OCI-LY3 (cell line): ENCODE measurements at regions not wholly inside any gene's neighbourhood (a gene's known extent, or its start where the extent isn't known, plus 50 kb on each side); places are given as distances from the start of the nearest gene placed in this dataset.

Experiments used
- H2AFZ ChIP-seq: fragments of 200-600, 300-600 bp; shearing (Covaris generic); 2 replicates; pipeline ENCODE4 v1.6.0; 2014; ENCODE audit warnings: antibody characterized with exemption, low read depth, low read length
- H3K27ac ChIP-seq: fragments of 200-600, 300-600 bp; sonication (generic); 2 replicates; pipeline ENCODE4 v1.5.1; 2014; ENCODE audit warnings: mild to moderate bottlenecking, low read length, moderate library complexity, mixed read lengths
- H3K27me3 ChIP-seq: fragments of 200-600, 300-600 bp; sonication (generic); 2 replicates; pipeline ENCODE4 v1.6.1; 2014; ENCODE audit warnings: low read depth, low read length, mixed read lengths
- H3K36me3 ChIP-seq: fragments of 200-600, 300-600 bp; sonication (generic); replicated peaks from 2 replicates; pipeline ENCODE3; 2014; ENCODE audit warnings: low read depth, low read length, mixed read lengths
- H3K4me1 ChIP-seq: fragments of 300-600, 200-600 bp; sonication (generic); 2 replicates; pipeline ENCODE4 v1.6.1; 2014; ENCODE audit warnings: low read length, mixed read lengths
- H3K4me2 ChIP-seq: fragments of 200-600, 300-600 bp; sonication (generic); 2 replicates; pipeline ENCODE4 v1.6.1; 2014; ENCODE audit warnings: low read length, mixed read lengths
- H3K4me3 ChIP-seq: fragments of 300-600, 200-600 bp; sonication (generic); 2 replicates; pipeline ENCODE4 v1.5.1; 2014; ENCODE audit warnings: antibody characterized with exemption, mild to moderate bottlenecking, low read length, moderate library complexity
- H3K79me2 ChIP-seq: fragments of 300-600, 200-600 bp; shearing (Covaris generic); 2 replicates; pipeline ENCODE4 v1.6.1; 2014; ENCODE audit warnings: mild to moderate bottlenecking, low read length, mixed read lengths
- H3K9ac ChIP-seq: fragments of 300-600, 200-600 bp; shearing (Covaris generic); 2 replicates; pipeline ENCODE4 v1.6.0; 2014; ENCODE audit warnings: mild to moderate bottlenecking, low read length, moderate library complexity
- H3K9me3 ChIP-seq: fragments of 200-600, 300-600 bp; shearing (Covaris generic); 2 replicates; pipeline ENCODE4 v1.6.1; 2014; ENCODE audit warnings: low read length, mixed read lengths; ENCODE audit not compliant: insufficient read depth
- H4K20me1 ChIP-seq: fragments of 200-600, 300-600 bp; sonication (generic); 2 replicates; pipeline ENCODE4 v1.6.1; 2016; ENCODE audit warnings: low read length, mixed read lengths; ENCODE audit not compliant: insufficient read depth
- EZH2phosphoT487 ChIP-seq: fragments of 200-600 bp; shearing (Covaris generic); IDR thresholded peaks from 2 replicates; pipeline ENCODE4 v1.6.1; 2018; ENCODE audit warnings: antibody characterized with exemption, mixed run types, low read depth
- TF ChIP-seq, protein P1 (sequence below): fragments of 200-600, 300-600 bp; sonication (generic); IDR thresholded peaks from 2 replicates; pipeline ENCODE4 v1.5.1; 2014; ENCODE audit warnings: antibody characterized with exemption, low read length, low read depth

DNA sequence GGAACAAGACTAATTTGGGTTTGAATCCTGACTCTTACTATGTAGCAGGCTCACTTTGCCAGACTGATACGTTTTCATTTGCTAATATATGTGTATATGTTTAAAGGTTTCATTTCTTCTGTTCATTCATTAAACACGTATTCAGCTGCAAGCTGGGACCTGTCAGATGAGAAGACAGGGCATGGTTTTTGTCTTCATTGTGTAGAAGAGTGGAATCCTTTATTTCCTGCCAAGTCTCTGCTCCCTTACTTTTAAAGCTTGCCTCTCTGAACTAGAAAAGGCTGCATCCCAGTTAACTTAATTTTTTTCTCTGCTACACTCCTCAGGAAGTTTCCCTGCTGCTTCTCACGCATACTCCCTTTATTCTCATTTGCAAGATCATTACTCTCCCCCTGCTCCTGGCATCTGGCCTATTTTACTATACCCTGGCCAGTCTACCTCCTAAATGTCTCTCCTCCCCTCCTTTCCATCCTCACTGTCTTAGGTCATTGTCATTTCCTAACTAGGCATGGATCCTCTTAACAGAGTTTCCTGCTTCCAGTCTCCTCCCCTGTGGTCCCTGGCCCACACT is 141.0 kb upstream of the TMTC4 start:
- Histone ChIP-seq H3K36me3 (no peaks in the 10 kb centered on the region), H3K4me1 (no peaks in the 10 kb centered on the region), H3K9me3 (0 out of 2 replicates have a peak, but pooled peaks cover 3% of the 10 kb centered on the region), H3K27ac (no peak overlapping the region), H3K27me3 (0 out of 2 replicates have a peak, but pooled peaks cover 3% of the 10 kb centered on the region), H2AFZ (no peak overlapping the region), H3K4me3 (no peak overlapping the region), H4K20me1 (no peaks in the 10 kb centered on the region), H3K9ac (no peak overlapping the region), H3K79me2 (no peaks in the 10 kb centered on the region), H3K4me2 (no peak overlapping the region)
- TF ChIP-seq, protein P1, sequence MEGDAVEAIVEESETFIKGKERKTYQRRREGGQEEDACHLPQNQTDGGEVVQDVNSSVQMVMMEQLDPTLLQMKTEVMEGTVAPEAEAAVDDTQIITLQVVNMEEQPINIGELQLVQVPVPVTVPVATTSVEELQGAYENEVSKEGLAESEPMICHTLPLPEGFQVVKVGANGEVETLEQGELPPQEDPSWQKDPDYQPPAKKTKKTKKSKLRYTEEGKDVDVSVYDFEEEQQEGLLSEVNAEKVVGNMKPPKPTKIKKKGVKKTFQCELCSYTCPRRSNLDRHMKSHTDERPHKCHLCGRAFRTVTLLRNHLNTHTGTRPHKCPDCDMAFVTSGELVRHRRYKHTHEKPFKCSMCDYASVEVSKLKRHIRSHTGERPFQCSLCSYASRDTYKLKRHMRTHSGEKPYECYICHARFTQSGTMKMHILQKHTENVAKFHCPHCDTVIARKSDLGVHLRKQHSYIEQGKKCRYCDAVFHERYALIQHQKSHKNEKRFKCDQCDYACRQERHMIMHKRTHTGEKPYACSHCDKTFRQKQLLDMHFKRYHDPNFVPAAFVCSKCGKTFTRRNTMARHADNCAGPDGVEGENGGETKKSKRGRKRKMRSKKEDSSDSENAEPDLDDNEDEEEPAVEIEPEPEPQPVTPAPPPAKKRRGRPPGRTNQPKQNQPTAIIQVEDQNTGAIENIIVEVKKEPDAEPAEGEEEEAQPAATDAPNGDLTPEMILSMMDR = no peak
- no peak for TF ChIP-seq EZH2phosphoT487

DNA sequence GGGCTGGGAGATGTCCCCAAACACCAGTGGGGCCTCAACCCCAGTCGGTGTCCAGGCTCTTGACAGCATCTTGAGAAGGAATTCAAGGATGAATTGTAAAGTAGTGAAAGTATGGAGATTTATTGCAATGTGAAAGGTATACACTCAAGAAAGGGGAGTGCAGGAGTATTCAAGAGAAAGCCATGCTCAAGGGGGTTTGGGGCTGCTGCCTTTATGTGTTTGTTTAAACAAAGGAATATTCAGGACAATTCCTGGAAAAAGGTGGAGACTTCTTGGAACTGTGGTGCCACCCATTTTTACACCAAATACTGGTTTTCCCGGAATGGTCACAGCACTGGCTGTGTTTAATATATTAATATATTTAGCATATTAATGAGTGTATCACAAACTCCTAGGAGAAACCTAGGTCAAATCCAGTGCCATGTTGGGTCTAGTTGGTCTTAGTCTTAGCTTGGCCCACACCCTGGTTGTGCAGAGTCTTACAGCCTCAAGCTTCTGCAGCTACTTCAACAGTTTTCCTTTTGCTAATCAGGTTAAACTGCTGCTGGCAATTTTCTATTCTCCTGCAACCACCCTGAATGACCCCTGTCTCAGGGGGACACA is 138.5 kb upstream of the TMTC4 start:
- Histone ChIP-seq H3K27ac (no peak overlapping the region), H3K9me3 (0 out of 2 replicates have a peak, but pooled peaks cover 3% of the 10 kb centered on the region), H2AFZ (no peak overlapping the region), H4K20me1 (no peaks in the 10 kb centered on the region), H3K4me2 (no peak overlapping the region), H3K4me3 (no peak overlapping the region), H3K9ac (no peak overlapping the region), H3K4me1 (no peaks in the 10 kb centered on the region), H3K27me3 (peaks cover 16% of the 10 kb centered on the region), H3K79me2 (no peaks in the 10 kb centered on the region), H3K36me3 (no peaks in the 10 kb centered on the region)
- no peak for TF ChIP-seq EZH2phosphoT487
- TF ChIP-seq, protein P1 = no peak

DNA sequence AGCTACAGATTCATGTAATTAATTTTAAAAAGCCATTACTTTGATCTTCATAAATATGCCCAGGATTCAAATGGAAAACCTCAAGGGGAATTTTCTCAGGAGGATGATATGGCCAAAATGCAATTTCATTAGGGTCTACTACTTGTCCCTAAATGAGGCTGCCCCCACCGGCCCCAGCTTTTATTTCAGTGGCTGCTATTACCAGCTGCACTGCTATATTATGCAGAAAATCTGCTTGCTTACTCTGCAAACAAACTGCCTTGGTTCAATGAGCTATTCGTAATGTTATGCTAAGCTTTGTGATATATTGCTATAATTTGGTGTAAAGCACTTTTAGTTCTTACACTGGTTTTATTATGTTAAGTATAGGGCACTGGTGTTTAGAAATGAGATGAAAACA is 137.3 kb upstream of the TMTC4 start:
- Histone ChIP-seq H3K36me3 (no peaks in the 10 kb centered on the region), H4K20me1 (no peaks in the 10 kb centered on the region), H3K4me1 (no peaks in the 10 kb centered on the region), H3K4me2 (no peak overlapping the region), H3K79me2 (no peaks in the 10 kb centered on the region), H3K9me3 (no peaks in the 10 kb centered on the region), H2AFZ (no peak overlapping the region), H3K4me3 (no peak overlapping the region), H3K27me3 (peaks cover 25% of the 10 kb centered on the region), H3K27ac (no peak overlapping the region), H3K9ac (no peak overlapping the region)
- no peak for TF ChIP-seq EZH2phosphoT487
- TF ChIP-seq, protein P1 = no peak

DNA sequence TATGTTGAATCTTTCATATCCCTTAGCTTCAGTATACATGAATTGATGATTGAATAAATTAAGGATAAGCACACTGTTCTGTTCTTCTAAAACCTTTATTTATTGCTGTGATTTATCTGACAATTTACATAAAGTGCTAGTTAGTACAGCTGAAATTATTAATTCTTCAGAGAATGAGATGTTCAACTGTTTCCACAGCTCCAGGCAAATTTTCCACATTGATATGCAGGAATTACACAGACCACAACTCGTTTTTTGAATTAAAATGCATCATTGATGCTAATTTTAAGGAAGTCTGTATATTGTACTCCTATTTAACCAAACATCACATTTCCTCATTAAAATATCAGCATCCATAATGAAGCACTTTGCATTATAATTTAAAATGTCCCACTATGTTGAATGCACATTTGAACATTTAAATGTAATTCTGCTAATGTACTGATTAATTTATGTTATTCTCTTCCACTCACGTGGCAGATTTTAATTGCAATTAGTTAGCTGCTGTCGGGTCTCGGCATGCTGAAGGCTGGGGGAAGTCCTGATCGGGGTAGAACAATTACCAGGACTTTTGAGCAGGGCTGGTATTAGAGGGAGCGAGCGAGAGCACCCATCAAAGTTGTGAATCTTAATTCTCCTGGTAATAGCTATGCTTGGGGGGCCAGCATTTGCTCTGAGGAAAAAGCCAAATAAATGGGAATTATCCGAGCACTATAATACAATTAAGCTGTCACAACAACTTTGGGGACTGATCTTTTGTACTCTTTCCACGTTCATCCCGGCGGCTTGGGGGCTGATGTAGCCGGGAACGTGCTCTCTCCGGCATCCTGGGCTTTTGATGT is 136.7 kb upstream of the TMTC4 start:
- Histone ChIP-seq H4K20me1 (no peaks in the 10 kb centered on the region), H3K4me1 (no peaks in the 10 kb centered on the region), H3K4me3 (no peak overlapping the region), H3K4me2 (no peak overlapping the region), H3K9ac (no peak overlapping the region), H3K36me3 (no peaks in the 10 kb centered on the region), H3K27ac (no peak overlapping the region), H3K9me3 (no peaks in the 10 kb centered on the region), H3K79me2 (no peaks in the 10 kb centered on the region), H3K27me3 (peaks cover 28% of the 10 kb centered on the region), H2AFZ (no peak overlapping the region)
- no peak for TF ChIP-seq EZH2phosphoT487
- TF ChIP-seq, protein P1 = no peak
